SK-N-SH (cell line): ENCODE measurements at regions not wholly inside any gene's neighbourhood (a gene's known extent, or its start where the extent isn't known, plus 50 kb on each side); places are given as distances from the start of the nearest gene placed in this dataset.

Experiments used
- CTCF ChIA-PET: fragments of 300-600, 350-600 bp; formaldehyde crosslinking; extraction: SDS; loops from one replicate; lab custom pipeline; 2021; lab: Yijun Ruan, JAX
- POLR2A ChIA-PET: fragments of 350-600 bp; sonication (Branson Sonifier 250); formaldehyde crosslinking; extraction: SDS; loops from one replicate; lab custom pipeline; 2020; ENCODE audit warnings: antibody characterized with exemption, inconsistent platforms; lab: Yijun Ruan, JAX
- DNase-seq: peaks from one replicate; pipeline ENCODE4 v3.0.0; 2012
- H2AFZ ChIP-seq: fragments of 200-600 bp; sonication (generic); 2 replicates; pipeline ENCODE4 v1.8.1; 2016; ENCODE audit warnings: antibody characterized with exemption, mild to moderate bottlenecking, low read depth
- H3F3A ChIP-seq: fragments of 200-600 bp; sonication (generic); replicated peaks from 2 replicates; pipeline ENCODE3; 2016; ENCODE audit warnings: antibody characterized with exemption, mild to moderate bottlenecking; ENCODE audit not compliant: insufficient read depth
- H3K27ac ChIP-seq, 2 experiments: fragments of 200-500 bp in 1 of 2; fragments of 200-600 bp in 1 of 2; sonication (Bioruptor generic) in 1 of 2; sonication (generic), shearing (Covaris generic) in 1 of 2; 2 replicates each; pipeline versions ENCODE4 v1.5.1 to v1.6.1; 2014 to 2016; ENCODE audit warnings: low read depth in 2 of 2, inconsistent platforms in 1 of 2, low read length in 1 of 2, mild to moderate bottlenecking in 1 of 2, mixed read lengths in 1 of 2
- H3K27me3 ChIP-seq: fragments of 200-600 bp; sonication (generic), shearing (Covaris generic); 2 replicates; pipeline ENCODE4 v1.6.1; 2016; ENCODE audit warnings: mixed run types; ENCODE audit not compliant: insufficient read depth
- H3K36me3 ChIP-seq, 2 experiments: fragments of 200-500 bp in 1 of 2; fragments of 200-600 bp in 1 of 2; sonication (Bioruptor generic) in 1 of 2; sonication (generic) in 1 of 2; replicated peaks in 1 of 2; 2 replicates each; pipeline versions ENCODE3 to v1.5.1; 2014 to 2016; ENCODE audit warnings: low read length in 1 of 2, mild to moderate bottlenecking in 1 of 2; ENCODE audit not compliant: insufficient read depth in 2 of 2, control insufficient read depth in 1 of 2
- H3K4me1 ChIP-seq, 2 experiments: fragments of 200-500 bp in 1 of 2; fragments of 200-600 bp in 1 of 2; sonication (Bioruptor generic) in 1 of 2; sonication (generic), shearing (Covaris generic) in 1 of 2; 2 replicates each; pipeline versions ENCODE4 v1.5.1 to v1.6.1; 2014 to 2016; ENCODE audit warnings: low read depth in 1 of 2, low read length in 1 of 2, mixed run types in 1 of 2; ENCODE audit not compliant: insufficient read depth in 2 of 2, control insufficient read depth in 1 of 2
- H3K4me2 ChIP-seq: fragments of 200-600 bp; sonication (generic), shearing (Covaris generic); 2 replicates; pipeline ENCODE4 v1.6.1; 2017; ENCODE audit warnings: mixed run types
- H3K4me3 ChIP-seq, 2 experiments: fragments of 200-500 bp in 1 of 2; fragments of 200-600 bp in 1 of 2; sonication (Bioruptor generic) in 1 of 2; sonication (generic), shearing (Covaris generic) in 1 of 2; 2 replicates each; pipeline versions ENCODE4 v1.5.1 to v1.8.1; 2014 to 2016; ENCODE audit warnings: low read depth in 2 of 2, inconsistent platforms in 1 of 2, low read length in 1 of 2, mild to moderate bottlenecking in 1 of 2, mixed read lengths in 1 of 2, moderate library complexity in 1 of 2
- H3K79me2 ChIP-seq: fragments of 200-600 bp; sonication (generic); 2 replicates; pipeline ENCODE4 v1.8.1; 2017; ENCODE audit warnings: mild to moderate bottlenecking; ENCODE audit not compliant: insufficient read depth
- H3K9ac ChIP-seq: fragments of 200-600 bp; sonication (generic); 2 replicates; pipeline ENCODE4 v1.6.1; 2017; ENCODE audit warnings: mixed run types
- H3K9me2 ChIP-seq: fragments of 200-600 bp; sonication (generic); 2 replicates; pipeline ENCODE4 v1.6.1; 2017; ENCODE audit warnings: mixed run types
- H3K9me3 ChIP-seq: fragments of 200-600 bp; sonication (generic); 2 replicates; pipeline ENCODE4 v1.6.1; 2017; ENCODE audit warnings: mixed run types, mild to moderate bottlenecking, moderate library complexity
- H4K20me1 ChIP-seq: fragments of 200-600 bp; sonication (generic); 2 replicates; pipeline ENCODE4 v1.6.1; 2017; ENCODE audit warnings: mild to moderate bottlenecking, mixed run types; ENCODE audit not compliant: insufficient read depth
- EP300 ChIP-seq, 2 experiments: IDR thresholded peaks; 2 replicates each; pipeline versions ENCODE4 v1.4.0 to v1.6.1; 2012; ENCODE audit warnings: borderline replicate concordance in 1 of 2, low read depth in 1 of 2, low read length in 1 of 2
- FOXJ3 ChIP-seq: sonication (generic); formaldehyde crosslinking; IDR thresholded peaks from 2 replicates; pipeline ENCODE4 v1.5.1; 2020; ENCODE audit warnings: mild to moderate bottlenecking, missing genetic modification reagents
- FOXM1 ChIP-seq: IDR thresholded peaks from 2 replicates; pipeline ENCODE4 v1.4.0; 2012; ENCODE audit warnings: low read depth, mild to moderate bottlenecking
- GATA2 ChIP-seq: sonication (generic); formaldehyde crosslinking; IDR thresholded peaks from 2 replicates; pipeline ENCODE4 v1.5.0; 2020; ENCODE audit warnings: mild to moderate bottlenecking, missing genetic modification reagents
- MEF2A ChIP-seq: IDR thresholded peaks from 2 replicates; pipeline ENCODE4 v1.4.0; 2012; ENCODE audit warnings: low read depth, borderline replicate concordance
- TAF1 ChIP-seq: IDR thresholded peaks from 2 replicates; pipeline ENCODE4 v1.6.1; 2012; ENCODE audit warnings: low read depth, mild to moderate bottlenecking, low read length, moderate library complexity, borderline replicate concordance
- YY1 ChIP-seq: IDR thresholded peaks from 2 replicates; pipeline ENCODE4 v1.4.0; 2012; ENCODE audit warnings: low read depth, mild to moderate bottlenecking
- WGBS: methylation state at CpG from one replicate; pipeline ENCODE4 v1.1.6; 2017; ENCODE audit warnings: low lambda C conversion rate; 5-methylcytosine and 5-hydroxymethylcytosine counted together
- TF ChIP-seq, protein P1 (sequence below): IDR thresholded peaks from 2 replicates; pipeline ENCODE4 v1.4.0; 2012; ENCODE audit warnings: low read depth, borderline replicate concordance
- TF ChIP-seq, protein P2 (sequence below): fragments of 150-350 bp; IDR thresholded peaks from 2 replicates; pipeline ENCODE4 v1.6.1; 2017; ENCODE audit warnings: antibody characterized with exemption, low read length, low read depth, borderline replicate concordance
- TF ChIP-seq, protein P3 (sequence below): fragments of 200-600 bp; sonication (generic); IDR thresholded peaks from 2 replicates; pipeline ENCODE4 v1.6.1; 2017; ENCODE audit warnings: antibody characterized with exemption, mild to moderate bottlenecking, moderate library complexity
- TF ChIP-seq, protein P4 (sequence below): IDR thresholded peaks from 2 replicates; pipeline ENCODE4 v1.4.0; 2012; ENCODE audit warnings: low read depth, borderline replicate concordance
- TF ChIP-seq, protein P5 (sequence below): IDR thresholded peaks from 2 replicates; pipeline ENCODE4 v1.4.0; 2012; ENCODE audit warnings: low read depth

DNA sequence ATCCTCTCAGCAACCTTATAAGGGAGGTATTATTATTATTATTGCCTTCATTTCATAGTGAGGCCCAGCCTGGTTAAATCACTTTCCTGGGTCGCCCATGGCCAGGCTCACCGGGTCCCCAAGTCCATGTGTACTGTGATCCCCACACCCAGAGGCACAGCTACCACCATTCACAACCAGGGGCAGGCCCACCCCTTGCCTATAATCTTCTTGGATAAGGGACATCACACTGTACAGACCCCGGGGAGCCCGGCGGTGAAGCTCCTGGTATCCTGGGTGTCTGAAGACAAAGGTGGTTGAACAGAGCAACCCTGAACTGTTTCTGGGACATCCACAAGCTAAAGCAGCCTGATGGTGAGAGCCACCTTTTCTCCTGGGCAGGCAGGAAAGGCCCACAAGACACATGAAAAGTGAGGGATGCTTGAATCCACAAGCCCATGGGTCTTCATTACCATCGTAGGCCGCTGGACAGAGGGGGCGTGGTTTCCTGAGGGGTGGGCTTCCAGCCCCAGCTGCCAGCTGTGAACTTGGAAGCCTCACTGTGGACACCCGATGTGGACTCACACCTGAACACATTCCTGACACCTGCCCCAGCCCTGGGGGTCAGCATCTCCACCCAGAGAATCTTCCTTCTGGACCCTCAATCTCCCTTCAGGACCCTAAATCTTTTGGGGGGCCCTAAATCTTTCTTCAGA, 185.5 kb upstream of the PMEPA1 start:
- no peak for DNase-seq
- ChIA-PET CTCF (no interaction called here), POLR2A (no interaction called here)
- Histone ChIP-seq H3K27me3 (no peaks in the 10 kb centered on the region; the same call in 1 of the 2 replicates), H3K9me2 (no peaks in the 10 kb centered on the region), H3K4me2 (no peak overlapping the region), H3K79me2 (no peaks in the 10 kb centered on the region), H3K27ac (no peak overlapping the region), H2AFZ (no peak overlapping the region), H3K36me3 (no peaks in the 10 kb centered on the region), H4K20me1 (no peaks in the 10 kb centered on the region), H3F3A (no peaks in the 10 kb centered on the region), H3K4me3 (no peak overlapping the region), H3K4me1 (peaks cover 0 to 40% of the 10 kb centered on the region in 2 experiments; a peak in 1 of 4 replicates), H3K9ac (no peak overlapping the region), H3K9me3 (no peaks in the 10 kb centered on the region)
- TF ChIP-seq FOXM1 (no peak), MEF2A (no peak), TAF1 (no peak), EP300 (IDR thresholded peaks at IDR 0.05; ENCODE audit: borderline replicate concordance in 1 of 2, low read depth in 1 of 2, low read length in 1 of 2) (no peak), YY1 (no peak), FOXJ3 (no peak), GATA2 (CRISPR knock-in tag) (no peak)
- TF ChIP-seq, protein P1, sequence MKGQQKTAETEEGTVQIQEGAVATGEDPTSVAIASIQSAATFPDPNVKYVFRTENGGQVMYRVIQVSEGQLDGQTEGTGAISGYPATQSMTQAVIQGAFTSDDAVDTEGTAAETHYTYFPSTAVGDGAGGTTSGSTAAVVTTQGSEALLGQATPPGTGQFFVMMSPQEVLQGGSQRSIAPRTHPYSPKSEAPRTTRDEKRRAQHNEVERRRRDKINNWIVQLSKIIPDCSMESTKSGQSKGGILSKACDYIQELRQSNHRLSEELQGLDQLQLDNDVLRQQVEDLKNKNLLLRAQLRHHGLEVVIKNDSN: no peak
- TF ChIP-seq, protein P2, sequence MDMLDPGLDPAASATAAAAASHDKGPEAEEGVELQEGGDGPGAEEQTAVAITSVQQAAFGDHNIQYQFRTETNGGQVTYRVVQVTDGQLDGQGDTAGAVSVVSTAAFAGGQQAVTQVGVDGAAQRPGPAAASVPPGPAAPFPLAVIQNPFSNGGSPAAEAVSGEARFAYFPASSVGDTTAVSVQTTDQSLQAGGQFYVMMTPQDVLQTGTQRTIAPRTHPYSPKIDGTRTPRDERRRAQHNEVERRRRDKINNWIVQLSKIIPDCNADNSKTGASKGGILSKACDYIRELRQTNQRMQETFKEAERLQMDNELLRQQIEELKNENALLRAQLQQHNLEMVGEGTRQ: no peak
- TF ChIP-seq, protein P3, sequence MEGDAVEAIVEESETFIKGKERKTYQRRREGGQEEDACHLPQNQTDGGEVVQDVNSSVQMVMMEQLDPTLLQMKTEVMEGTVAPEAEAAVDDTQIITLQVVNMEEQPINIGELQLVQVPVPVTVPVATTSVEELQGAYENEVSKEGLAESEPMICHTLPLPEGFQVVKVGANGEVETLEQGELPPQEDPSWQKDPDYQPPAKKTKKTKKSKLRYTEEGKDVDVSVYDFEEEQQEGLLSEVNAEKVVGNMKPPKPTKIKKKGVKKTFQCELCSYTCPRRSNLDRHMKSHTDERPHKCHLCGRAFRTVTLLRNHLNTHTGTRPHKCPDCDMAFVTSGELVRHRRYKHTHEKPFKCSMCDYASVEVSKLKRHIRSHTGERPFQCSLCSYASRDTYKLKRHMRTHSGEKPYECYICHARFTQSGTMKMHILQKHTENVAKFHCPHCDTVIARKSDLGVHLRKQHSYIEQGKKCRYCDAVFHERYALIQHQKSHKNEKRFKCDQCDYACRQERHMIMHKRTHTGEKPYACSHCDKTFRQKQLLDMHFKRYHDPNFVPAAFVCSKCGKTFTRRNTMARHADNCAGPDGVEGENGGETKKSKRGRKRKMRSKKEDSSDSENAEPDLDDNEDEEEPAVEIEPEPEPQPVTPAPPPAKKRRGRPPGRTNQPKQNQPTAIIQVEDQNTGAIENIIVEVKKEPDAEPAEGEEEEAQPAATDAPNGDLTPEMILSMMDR: no peak
- TF ChIP-seq, protein P4, sequence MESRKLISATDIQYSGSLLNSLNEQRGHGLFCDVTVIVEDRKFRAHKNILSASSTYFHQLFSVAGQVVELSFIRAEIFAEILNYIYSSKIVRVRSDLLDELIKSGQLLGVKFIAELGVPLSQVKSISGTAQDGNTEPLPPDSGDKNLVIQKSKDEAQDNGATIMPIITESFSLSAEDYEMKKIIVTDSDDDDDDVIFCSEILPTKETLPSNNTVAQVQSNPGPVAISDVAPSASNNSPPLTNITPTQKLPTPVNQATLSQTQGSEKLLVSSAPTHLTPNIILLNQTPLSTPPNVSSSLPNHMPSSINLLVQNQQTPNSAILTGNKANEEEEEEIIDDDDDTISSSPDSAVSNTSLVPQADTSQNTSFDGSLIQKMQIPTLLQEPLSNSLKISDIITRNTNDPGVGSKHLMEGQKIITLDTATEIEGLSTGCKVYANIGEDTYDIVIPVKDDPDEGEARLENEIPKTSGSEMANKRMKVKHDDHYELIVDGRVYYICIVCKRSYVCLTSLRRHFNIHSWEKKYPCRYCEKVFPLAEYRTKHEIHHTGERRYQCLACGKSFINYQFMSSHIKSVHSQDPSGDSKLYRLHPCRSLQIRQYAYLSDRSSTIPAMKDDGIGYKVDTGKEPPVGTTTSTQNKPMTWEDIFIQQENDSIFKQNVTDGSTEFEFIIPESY: no peak
- TF ChIP-seq, protein P5, sequence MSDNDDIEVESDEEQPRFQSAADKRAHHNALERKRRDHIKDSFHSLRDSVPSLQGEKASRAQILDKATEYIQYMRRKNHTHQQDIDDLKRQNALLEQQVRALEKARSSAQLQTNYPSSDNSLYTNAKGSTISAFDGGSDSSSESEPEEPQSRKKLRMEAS: no peak
- WGBS: 73% methylated on average over 4 of the region's 9 CpGs
